ENCODE measurements at regions not wholly inside any gene's neighbourhood (a gene's known extent, or its start where the extent isn't known, plus 50 kb on each side); places are given as distances from the start of the nearest gene placed in this dataset.

DNA sequence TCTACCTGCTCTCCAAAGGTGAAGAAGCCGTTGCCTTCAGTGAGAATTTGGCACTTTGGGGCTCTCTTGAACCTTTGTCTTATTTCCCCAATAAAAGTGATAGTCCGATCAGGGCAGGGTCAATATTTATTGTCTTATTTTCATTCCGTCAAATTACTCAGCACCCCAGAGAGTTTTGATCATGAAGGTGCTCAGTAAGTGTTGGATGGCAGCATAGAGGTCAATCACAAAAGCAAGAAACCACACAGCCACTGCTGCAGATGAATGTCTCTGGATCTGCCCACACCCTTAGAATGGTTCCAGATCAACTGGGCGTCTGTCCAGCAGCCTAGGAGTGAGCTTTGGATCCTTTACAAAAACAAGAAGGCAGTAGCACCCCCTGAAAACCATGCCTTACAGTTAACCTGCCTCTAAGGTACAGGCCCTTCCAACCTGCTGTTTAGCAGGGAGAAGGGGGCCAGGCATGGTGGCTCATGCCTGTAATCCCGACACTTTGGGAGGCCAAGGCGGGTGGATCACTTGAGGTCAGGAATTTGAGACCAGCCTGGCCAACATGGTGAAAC is 97.3 kb downstream of the PSMG1 start:
- Histone ChIP-seq H3K9me3 (no peaks in the 10 kb centered on the region), H3K36me3 (no peaks in the 10 kb centered on the region), H3K27me3 (no peaks in the 10 kb centered on the region), H3K4me1 (peaks cover 34% of the 10 kb centered on the region), H3K27ac (no peak overlapping the region), H3K4me3 (no peak overlapping the region)
- DNase-seq = no peak
- no peak for ATAC-seq
- intact Hi-C loops (cut with DNase I) = no loop called here
- TF ChIP-seq, protein P1, sequence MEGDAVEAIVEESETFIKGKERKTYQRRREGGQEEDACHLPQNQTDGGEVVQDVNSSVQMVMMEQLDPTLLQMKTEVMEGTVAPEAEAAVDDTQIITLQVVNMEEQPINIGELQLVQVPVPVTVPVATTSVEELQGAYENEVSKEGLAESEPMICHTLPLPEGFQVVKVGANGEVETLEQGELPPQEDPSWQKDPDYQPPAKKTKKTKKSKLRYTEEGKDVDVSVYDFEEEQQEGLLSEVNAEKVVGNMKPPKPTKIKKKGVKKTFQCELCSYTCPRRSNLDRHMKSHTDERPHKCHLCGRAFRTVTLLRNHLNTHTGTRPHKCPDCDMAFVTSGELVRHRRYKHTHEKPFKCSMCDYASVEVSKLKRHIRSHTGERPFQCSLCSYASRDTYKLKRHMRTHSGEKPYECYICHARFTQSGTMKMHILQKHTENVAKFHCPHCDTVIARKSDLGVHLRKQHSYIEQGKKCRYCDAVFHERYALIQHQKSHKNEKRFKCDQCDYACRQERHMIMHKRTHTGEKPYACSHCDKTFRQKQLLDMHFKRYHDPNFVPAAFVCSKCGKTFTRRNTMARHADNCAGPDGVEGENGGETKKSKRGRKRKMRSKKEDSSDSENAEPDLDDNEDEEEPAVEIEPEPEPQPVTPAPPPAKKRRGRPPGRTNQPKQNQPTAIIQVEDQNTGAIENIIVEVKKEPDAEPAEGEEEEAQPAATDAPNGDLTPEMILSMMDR (IDR thresholded peaks at IDR 0.05) = no peak

DNA sequence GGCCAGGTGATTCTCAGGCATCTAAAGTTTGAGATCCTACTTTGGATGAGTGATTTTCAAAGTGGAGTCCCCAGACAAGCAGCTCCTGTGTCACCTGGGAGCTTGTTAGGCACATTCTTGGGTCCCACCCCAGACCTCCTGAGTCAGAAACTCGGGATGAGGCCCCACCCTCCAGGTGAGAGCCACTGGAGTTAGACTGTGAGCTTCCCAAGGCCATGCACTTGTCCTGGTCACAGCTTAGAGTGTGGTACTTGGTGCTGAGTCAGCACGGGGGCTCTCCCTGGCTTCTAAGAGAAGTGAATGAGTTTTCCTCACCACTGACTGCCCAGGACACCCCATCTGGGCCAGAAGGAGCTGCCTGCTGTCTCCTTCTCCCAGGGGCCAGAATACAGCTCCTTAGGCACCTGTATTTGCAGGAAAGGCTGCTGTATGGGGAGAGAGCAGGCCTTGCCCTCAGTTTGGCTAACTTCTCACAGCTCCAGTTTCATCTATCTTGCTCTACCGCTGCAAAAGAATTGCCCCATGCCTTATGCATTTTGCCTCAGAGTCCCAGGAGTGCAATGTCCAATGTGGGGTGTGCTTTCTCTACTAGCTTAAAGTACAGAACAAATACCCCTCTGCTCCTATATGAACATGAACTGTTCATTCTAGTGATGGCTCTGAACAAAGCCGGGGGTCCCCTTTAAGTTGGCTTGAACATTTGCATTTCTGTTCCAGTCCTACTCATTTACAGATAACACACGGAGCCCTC is 98.1 kb downstream of the PSMG1 start:
- intact Hi-C loops (cut with DNase I) = no loop called here
- Histone ChIP-seq H3K36me3 (no peaks in the 10 kb centered on the region), H3K9me3 (no peaks in the 10 kb centered on the region), H3K4me1 (peaks cover 39% of the 10 kb centered on the region), H3K4me3 (no peak overlapping the region), H3K27me3 (no peaks in the 10 kb centered on the region), H3K27ac (no peak overlapping the region)
- TF ChIP-seq, protein P1 (IDR thresholded peaks at IDR 0.05) = no peak
- ATAC-seq = peak; percentile 21
- no peak for DNase-seq

DNA sequence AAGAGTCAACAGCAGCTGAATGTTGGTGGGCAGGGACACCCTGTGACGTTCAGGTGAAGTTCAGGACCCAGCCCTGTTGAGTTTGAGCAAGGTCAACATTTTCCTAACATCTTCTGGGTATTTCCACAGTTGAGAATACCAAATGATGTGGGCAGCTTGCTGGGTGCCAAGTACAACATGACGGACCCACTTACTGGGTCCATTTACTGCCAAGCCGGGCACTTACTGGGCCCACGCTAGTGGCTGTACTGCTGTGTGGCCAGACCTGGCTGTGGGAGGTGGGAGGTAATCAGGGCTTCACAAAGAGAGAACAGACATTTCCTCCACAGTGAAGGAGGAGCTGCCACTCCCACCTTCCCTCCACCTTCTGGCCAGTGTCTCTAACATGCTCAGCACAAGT is 99.2 kb downstream of the PSMG1 start:
- peaks cover 41% of the 10 kb centered on the region for H3K4me1 ChIP-seq
- no peak for ATAC-seq
- DNase-seq = no peak
- no peaks in the 10 kb centered on the region for H3K9me3 ChIP-seq
- TF ChIP-seq, protein P1 (IDR thresholded peaks at IDR 0.05) = no peak
- no peaks in the 10 kb centered on the region for H3K36me3 ChIP-seq
- no peaks in the 10 kb centered on the region for H3K27me3 ChIP-seq
- no peak overlapping the region for H3K4me3 ChIP-seq
- H3K27ac ChIP-seq = peak overlapping the region; percentile 69
- intact Hi-C loops (cut with DNase I) = no loop called here

DNA sequence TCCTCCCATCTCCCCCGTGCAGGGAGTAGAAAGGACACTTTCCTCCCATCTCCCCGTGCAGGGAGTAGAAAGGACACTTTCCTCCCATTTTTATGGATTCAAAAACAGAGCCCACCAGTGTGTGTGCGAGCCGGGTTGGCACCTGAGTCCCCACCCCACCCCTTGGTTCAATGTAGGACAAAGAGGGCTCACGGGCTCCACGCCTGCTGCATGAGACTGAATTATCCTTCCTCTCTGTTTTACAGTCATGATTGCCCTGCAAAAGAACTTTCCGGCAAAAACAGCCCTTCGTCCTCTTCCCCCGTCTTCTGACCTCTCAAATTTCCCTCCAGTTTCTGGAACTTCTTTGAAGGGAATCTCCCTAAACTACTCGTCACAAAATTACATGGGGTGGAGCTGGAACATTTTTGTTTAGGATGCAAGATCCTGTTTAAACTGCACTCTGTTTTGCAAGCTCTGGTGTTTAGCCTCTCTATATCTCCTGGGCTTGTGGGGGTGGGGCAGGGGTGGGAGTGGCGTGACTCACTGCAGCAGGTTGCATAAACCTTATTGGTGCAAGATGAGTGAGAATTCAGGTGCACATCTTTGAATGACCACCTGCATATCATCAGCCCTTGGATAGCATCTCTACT is 99.8 kb downstream of the PSMG1 start:
- H3K36me3 ChIP-seq = no peaks in the 10 kb centered on the region
- peaks cover 41% of the 10 kb centered on the region for H3K4me1 ChIP-seq
- H3K4me3 ChIP-seq = peak overlapping the region; percentile 36
- TF ChIP-seq, protein P1 (IDR thresholded peaks at IDR 0.05) = no peak
- peak overlapping the region; percentile 69 for H3K27ac ChIP-seq
- no peaks in the 10 kb centered on the region for H3K9me3 ChIP-seq
- intact Hi-C loops (cut with DNase I) = no loop called here
- no peaks in the 10 kb centered on the region for H3K27me3 ChIP-seq
- peak; percentile 53 for ATAC-seq
- peak; percentile 82 for DNase-seq

DNA sequence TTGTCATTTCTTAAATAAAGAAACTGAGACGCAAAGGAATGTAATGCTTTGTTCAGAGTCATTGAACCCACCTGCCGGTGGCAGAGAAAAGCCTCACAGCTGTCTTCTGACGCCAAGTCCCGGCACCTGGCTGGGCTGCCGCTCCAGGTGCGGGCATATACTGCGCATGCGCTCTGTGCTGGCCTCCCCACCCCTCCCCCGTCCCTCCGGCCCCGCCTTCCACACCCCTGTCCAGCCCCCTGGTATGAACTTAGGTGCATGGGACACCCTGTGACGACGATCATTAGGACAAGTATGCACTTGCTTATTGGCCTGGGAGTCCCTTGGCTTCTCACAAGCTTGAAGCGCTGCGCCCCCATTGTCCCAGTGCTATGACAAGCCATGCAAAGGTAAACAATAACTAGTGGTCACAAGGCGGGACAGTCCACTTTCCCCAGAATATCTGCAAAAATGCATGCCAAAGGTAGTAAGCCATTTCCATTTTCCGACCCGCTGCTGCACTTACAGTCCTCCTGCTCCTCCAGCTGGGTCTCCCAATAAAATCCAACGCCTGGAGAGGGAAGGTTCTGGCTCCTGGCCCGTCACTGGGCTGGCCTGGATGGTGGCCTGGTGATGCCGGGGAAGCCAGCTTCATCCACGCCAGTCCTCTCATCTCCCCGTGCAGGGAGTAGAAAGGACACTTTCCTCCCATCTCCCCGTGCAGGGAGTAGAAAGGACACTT is 100.4 kb downstream of the PSMG1 start:
- H3K36me3 ChIP-seq = no peaks in the 10 kb centered on the region
- intact Hi-C loops (cut with DNase I) = no loop called here
- peak overlapping the region; percentile 36 for H3K4me3 ChIP-seq
- peak overlapping the region; percentile 69 for H3K27ac ChIP-seq
- ATAC-seq (peak; percentile 28), DNase-seq (no peak)
- TF ChIP-seq, protein P1 (IDR thresholded peaks at IDR 0.05) = no peak
- H3K27me3 ChIP-seq = no peaks in the 10 kb centered on the region
- H3K4me1 ChIP-seq = peaks cover 41% of the 10 kb centered on the region
- H3K9me3 ChIP-seq = no peaks in the 10 kb centered on the region

All from upper lobe of right lung (tissue), 1 donor.